GM23248 (cell line): ENCODE measurements at regions not wholly inside any gene's neighbourhood (a gene's known extent, or its start where the extent isn't known, plus 50 kb on each side); places are given as distances from the start of the nearest gene placed in this dataset.

Experiments
- DNase-seq: peaks from one replicate; pipeline ENCODE4 v3.0.0-alpha.2; 2015
- H2AFZ ChIP-seq: fragments of 200-600 bp; sonication (generic); 2 replicates; pipeline ENCODE4 v1.6.1; 2016; ENCODE audit warnings: antibody characterized with exemption
- H3F3A ChIP-seq: fragments of 200-600 bp; sonication (generic); 2 replicates; pipeline ENCODE4 v1.6.1; 2016; ENCODE audit warnings: mild to moderate bottlenecking, antibody characterized with exemption, mixed run types; ENCODE audit not compliant: insufficient read depth
- H3K27ac ChIP-seq: fragments of 200-600 bp; sonication (generic); 2 replicates; pipeline ENCODE4 v1.5.1; 2016; ENCODE audit warnings: mild to moderate bottlenecking
- H3K27me3 ChIP-seq: fragments of 200-600 bp; sonication (generic); replicated peaks from 2 replicates; pipeline ENCODE4 v1.6.1; 2016; ENCODE audit warnings: mild to moderate bottlenecking; ENCODE audit not compliant: insufficient read depth
- H3K36me3 ChIP-seq: fragments of 200-600 bp; sonication (generic); 2 replicates; pipeline ENCODE4 v1.6.1; 2016; ENCODE audit warnings: low read depth, mild to moderate bottlenecking
- H3K4me1 ChIP-seq: fragments of 200-600 bp; sonication (generic); 2 replicates; pipeline ENCODE4 v1.6.1; 2016; ENCODE audit warnings: mild to moderate bottlenecking; ENCODE audit not compliant: insufficient read depth
- H3K4me2 ChIP-seq: fragments of 200-600 bp; sonication (generic); one replicate; pipeline ENCODE4 v1.6.1; 2016; ENCODE audit warnings: mild to moderate bottlenecking; ENCODE audit not compliant: unreplicated experiment
- H3K4me3 ChIP-seq: fragments of 200-600 bp; sonication (generic); 2 replicates; pipeline ENCODE4 v1.5.1; 2016; ENCODE audit warnings: mild to moderate bottlenecking
- H3K79me2 ChIP-seq: fragments of 200-600 bp; sonication (generic); 2 replicates; pipeline ENCODE4 v1.6.1; 2016; ENCODE audit warnings: mild to moderate bottlenecking; ENCODE audit not compliant: insufficient read depth
- H3K9ac ChIP-seq: fragments of 200-600 bp; sonication (generic); 2 replicates; pipeline ENCODE4 v1.6.1; 2016; ENCODE audit warnings: mild to moderate bottlenecking
- H3K9me2 ChIP-seq: fragments of 200-600 bp; sonication (generic); 2 replicates; pipeline ENCODE4 v1.6.1; 2016; ENCODE audit warnings: mixed run types, mild to moderate bottlenecking, moderate library complexity; ENCODE audit not compliant: insufficient read depth
- H3K9me3 ChIP-seq: fragments of 200-600 bp; sonication (generic); one replicate; pipeline ENCODE4 v1.6.1; 2017; ENCODE audit warnings: low read depth
- H4K20me1 ChIP-seq: fragments of 200-600 bp; sonication (generic); 2 replicates; pipeline ENCODE4 v1.6.0; 2016; ENCODE audit not compliant: insufficient read depth
- EZH2 ChIP-seq: fragments of 200-600 bp; sonication (generic); IDR thresholded peaks from 2 replicates; pipeline ENCODE4 v1.6.1; 2018; ENCODE audit warnings: antibody characterized with exemption, mild to moderate bottlenecking; ENCODE audit not compliant: insufficient read depth, poor library complexity, severe bottlenecking
- EZH2phosphoT487 ChIP-seq: fragments of 200-600 bp; sonication (generic); IDR thresholded peaks from 2 replicates; pipeline ENCODE4 v1.6.1; 2018; ENCODE audit warnings: antibody characterized with exemption, moderate library complexity, mild to moderate bottlenecking, low read depth; ENCODE audit not compliant: insufficient read depth
- WGBS, 2 experiments: methylation state at CpG; one replicate each; pipeline ENCODE4 v1.1.6; 2015 to 2017; ENCODE audit warnings: low lambda C conversion rate in 2 of 2, low coverage in 1 of 2; ENCODE audit errors: missing lambda C conversion rate in 2 of 2; 5-methylcytosine and 5-hydroxymethylcytosine counted together
- in situ Hi-C: fragments of 300-500 bp; cut with MboI; formaldehyde crosslinking; loops from 2 replicates; pipeline ENCODE4 v1.15.0; 2020

- Histone ChIP-seq H3K4me1 (no peaks in the 10 kb centered on the region), H3K9me2 (0 out of 2 replicates have a peak, but pooled peaks cover 4% of the 10 kb centered on the region), H3K4me2 (no peak overlapping the region), H3F3A (no peaks in the 10 kb centered on the region), H3K4me3 (no peak overlapping the region), H3K9me3 (no peaks in the 10 kb centered on the region), H3K27ac (no peak overlapping the region), H2AFZ (no peak overlapping the region), H3K27me3 (no peaks in the 10 kb centered on the region), H4K20me1 (no peaks in the 10 kb centered on the region), H3K36me3 (no peaks in the 10 kb centered on the region), H3K79me2 (no peaks in the 10 kb centered on the region), H3K9ac (no peak overlapping the region)
- DNase-seq = no peak
- TF ChIP-seq EZH2 (no peak), EZH2phosphoT487 (no peak)
- 0% methylated on average over 1 of the region's 1 CpG for WGBS, 2 experiments
- in situ Hi-C loops = no loop called here
Measured at GRCh38 chr3:107256963-107257362, 120.3 kb upstream of the CCDC54 start.

GRCh38 chr3:107258300-107258699 lies 118.9 kb upstream of the CCDC54 start:
- H3K9me2 ChIP-seq = 0 out of 2 replicates have a peak, but pooled peaks cover 4% of the 10 kb centered on the region

GRCh38 chr3:107260207-107260606 lies 117.0 kb upstream of the CCDC54 start:
- Histone ChIP-seq H3F3A (no peaks in the 10 kb centered on the region), H3K9ac (no peak overlapping the region), H4K20me1 (no peaks in the 10 kb centered on the region), H3K4me3 (no peak overlapping the region), H3K27me3 (no peaks in the 10 kb centered on the region), H3K9me2 (0 out of 2 replicates have a peak, but pooled peaks cover 4% of the 10 kb centered on the region), H3K27ac (no peak overlapping the region), H3K79me2 (no peaks in the 10 kb centered on the region), H3K4me2 (no peak overlapping the region), H3K36me3 (no peaks in the 10 kb centered on the region), H2AFZ (no peak overlapping the region), H3K9me3 (no peaks in the 10 kb centered on the region), H3K4me1 (no peaks in the 10 kb centered on the region)
- in situ Hi-C loops = no loop called here
- no peak for DNase-seq
- WGBS, 2 experiments = 81 to 93% methylated on average over 1 of the region's 1 CpG
- TF ChIP-seq EZH2phosphoT487 = no peak
- TF ChIP-seq EZH2 = no peak

More at GRCh38 chr3:107258300-107258699, 118.9 kb upstream of the CCDC54 start:
- no peaks in the 10 kb centered on the region for H3K36me3 ChIP-seq
- DNase-seq = no peak
- TF ChIP-seq EZH2phosphoT487 (no peak), EZH2 (no peak)
- H2AFZ ChIP-seq = no peak overlapping the region
- H3K27ac ChIP-seq = no peak overlapping the region
- no peaks in the 10 kb centered on the region for H4K20me1 ChIP-seq
- H3F3A ChIP-seq = no peaks in the 10 kb centered on the region
- in situ Hi-C loops = no loop called here
- H3K4me1 ChIP-seq = no peaks in the 10 kb centered on the region
- WGBS, 2 experiments = 95 to 100% methylated on average over 1 of the region's 1 CpG
- no peaks in the 10 kb centered on the region for H3K79me2 ChIP-seq
- no peaks in the 10 kb centered on the region for H3K27me3 ChIP-seq
- no peak overlapping the region for H3K4me2 ChIP-seq
- H3K9ac ChIP-seq = no peak overlapping the region
- H3K4me3 ChIP-seq = no peak overlapping the region
- no peaks in the 10 kb centered on the region for H3K9me3 ChIP-seq

- in situ Hi-C loops = no loop called here
- TF ChIP-seq EZH2phosphoT487 (no peak), EZH2 (no peak)
- H3F3A ChIP-seq = no peaks in the 10 kb centered on the region
- H3K27ac ChIP-seq = no peak overlapping the region
- H3K9ac ChIP-seq = 0 out of 2 replicates have a peak overlapping the region, but pooled peaks have one; percentile 17
- H3K9me3 ChIP-seq = no peaks in the 10 kb centered on the region
- H3K4me3 ChIP-seq = peak overlapping the region; percentile 48
- no peaks in the 10 kb centered on the region for H3K27me3 ChIP-seq
- no peak for DNase-seq
- no peaks in the 10 kb centered on the region for H3K4me1 ChIP-seq
- WGBS, 2 experiments = 64 to 72% methylated on average over 9 of the region's 9 CpGs
- H3K4me2 ChIP-seq = peak overlapping the region; percentile 36
- peak overlapping the region; percentile 69 for H2AFZ ChIP-seq
- no peaks in the 10 kb centered on the region for H3K79me2 ChIP-seq
- no peaks in the 10 kb centered on the region for H3K36me3 ChIP-seq
- no peaks in the 10 kb centered on the region for H3K9me2 ChIP-seq
- H4K20me1 ChIP-seq = no peaks in the 10 kb centered on the region
Measured at GRCh38 chr3:107263269-107264021, 113.8 kb upstream of the CCDC54 start.
